ENCODE measurements at regions not wholly inside any gene's neighbourhood (a gene's known extent, or its start where the extent isn't known, plus 50 kb on each side); places are given as distances from the start of the nearest gene placed in this dataset.

GRCh38 chr1:195714248-195714647 lies 894.0 kb downstream of the KCNT2 start:
- Histone ChIP-seq H3K27ac (ENCODE audit: low read depth, low read length) (no peak overlapping the region), H3K9me3 (ENCODE audit: control insufficient read depth, low read length) (no peaks in the 10 kb centered on the region), H3K9ac (ENCODE audit: extremely low read depth, low read length, poor library complexity, severe bottlenecking) (no peak overlapping the region), H3K4me1 (ENCODE audit: control insufficient read depth, insufficient read depth, low read length) (peaks cover 3% of the 10 kb centered on the region), H3K4me3 (ENCODE audit: low read length) (no peak overlapping the region), H3K27me3 (ENCODE audit: control insufficient read depth, insufficient read depth, low read length, poor library complexity, severe bottlenecking) (no peaks in the 10 kb centered on the region), H3K36me3 (ENCODE audit: control insufficient read depth, insufficient read depth, low read length) (no peaks in the 10 kb centered on the region)
- peaks cover 3% of the 10 kb centered on the region for H3K4me1 Mint-ChIP-seq
- no peak for TF ChIP-seq CTCF (conservative IDR thresholded peaks at IDR 0.05)
- no peak overlapping the region for H3K4me3 Mint-ChIP-seq
- DNase-seq = no peak
- H3K36me3 Mint-ChIP-seq (ENCODE audit: low read depth) = no peaks in the 10 kb centered on the region
- H3K9me3 Mint-ChIP-seq = no peaks in the 10 kb centered on the region
- H3K27me3 Mint-ChIP-seq (ENCODE audit: insufficient read depth) = no peaks in the 10 kb centered on the region
- no peak overlapping the region for H3K27ac Mint-ChIP-seq
- 90 to 100% methylated on average over 1 of the region's 1 CpG for WGBS, 2 experiments (ENCODE audit: insufficient coverage in 1 of 2, insufficient read length in 1 of 2)

GRCh38 chr1:195709821-195710220 lies 898.4 kb downstream of the KCNT2 start:
- no peak for TF ChIP-seq CTCF (conservative IDR thresholded peaks at IDR 0.05)
- H3K36me3 Mint-ChIP-seq (ENCODE audit: low read depth) = no peaks in the 10 kb centered on the region
- Histone ChIP-seq H3K9ac (ENCODE audit: extremely low read depth, low read length, poor library complexity, severe bottlenecking) (no peak overlapping the region), H3K4me1 (ENCODE audit: control insufficient read depth, insufficient read depth, low read length) (peaks cover 13% of the 10 kb centered on the region), H3K27ac (ENCODE audit: low read depth, low read length) (no peak overlapping the region), H3K9me3 (ENCODE audit: control insufficient read depth, low read length) (no peaks in the 10 kb centered on the region), H3K4me3 (ENCODE audit: low read length) (no peak overlapping the region), H3K27me3 (ENCODE audit: control insufficient read depth, insufficient read depth, low read length, poor library complexity, severe bottlenecking) (no peaks in the 10 kb centered on the region), H3K36me3 (ENCODE audit: control insufficient read depth, insufficient read depth, low read length) (no peaks in the 10 kb centered on the region)
- H3K27me3 Mint-ChIP-seq (ENCODE audit: insufficient read depth) = no peaks in the 10 kb centered on the region
- H3K9me3 Mint-ChIP-seq = no peaks in the 10 kb centered on the region
- H3K27ac Mint-ChIP-seq = no peak overlapping the region
- peaks cover 14% of the 10 kb centered on the region for H3K4me1 Mint-ChIP-seq
- 56 to 100% methylated on average over 1 to 3 of the region's 3 CpGs for WGBS, 2 experiments (ENCODE audit: insufficient coverage in 1 of 2, insufficient read length in 1 of 2)
- DNase-seq = no peak
- no peak overlapping the region for H3K4me3 Mint-ChIP-seq

GRCh38 chr1:195704028-195704427 lies 904.2 kb downstream of the KCNT2 start:
- Mint-ChIP-seq H3K36me3 (ENCODE audit: low read depth) (no peaks in the 10 kb centered on the region), H3K9me3 (no peaks in the 10 kb centered on the region), H3K27ac (no peak overlapping the region), H3K4me1 (peaks cover 9% of the 10 kb centered on the region), H3K27me3 (ENCODE audit: insufficient read depth) (no peaks in the 10 kb centered on the region), H3K4me3 (no peak overlapping the region)
- Histone ChIP-seq H3K27me3 (ENCODE audit: control insufficient read depth, insufficient read depth, low read length, poor library complexity, severe bottlenecking) (no peaks in the 10 kb centered on the region), H3K4me1 (ENCODE audit: control insufficient read depth, insufficient read depth, low read length) (peaks cover 8% of the 10 kb centered on the region), H3K27ac (ENCODE audit: low read depth, low read length) (no peak overlapping the region), H3K9me3 (ENCODE audit: control insufficient read depth, low read length) (no peaks in the 10 kb centered on the region), H3K36me3 (ENCODE audit: control insufficient read depth, insufficient read depth, low read length) (no peaks in the 10 kb centered on the region), H3K9ac (ENCODE audit: extremely low read depth, low read length, poor library complexity, severe bottlenecking) (no peak overlapping the region), H3K4me3 (ENCODE audit: low read length) (no peak overlapping the region)
- TF ChIP-seq CTCF (conservative IDR thresholded peaks at IDR 0.05) = no peak
- WGBS, 2 experiments (ENCODE audit: insufficient coverage in 1 of 2, insufficient read length in 1 of 2) = 100% methylated on average over 1 of the region's 2 CpGs; no CpG with 5 or more reads in 1 of the 2 experiments
- DNase-seq = no peak
